Tibial nerve (tissue), 3 donors: ENCODE measurements at regions not wholly inside any gene's neighbourhood (a gene's known extent, or its start where the extent isn't known, plus 50 kb on each side); places are given as distances from the start of the nearest gene placed in this dataset.

Experiments
- POLR2A ChIP-seq, 2 donors: fragments of 450-650 bp; IDR thresholded peaks; one replicate each; pipeline ENCODE4 v1.6.1; 2017; ENCODE audit warnings: antibody characterized with exemption in 2 of 2, mild to moderate bottlenecking in 2 of 2, moderate library complexity in 2 of 2
- TF ChIP-seq, protein P1 (sequence below), 5 experiments: fragments of 200-600 bp in 3 of 5; fragments of 450-650 bp in 2 of 5; sonication (generic) in 3 of 5; IDR thresholded peaks; one replicate each; pipeline ENCODE4 v1.5.1; 2016 to 2019; ENCODE audit warnings: antibody characterized with exemption in 5 of 5, mild to moderate bottlenecking in 3 of 5, moderate library complexity in 2 of 5

DNA sequence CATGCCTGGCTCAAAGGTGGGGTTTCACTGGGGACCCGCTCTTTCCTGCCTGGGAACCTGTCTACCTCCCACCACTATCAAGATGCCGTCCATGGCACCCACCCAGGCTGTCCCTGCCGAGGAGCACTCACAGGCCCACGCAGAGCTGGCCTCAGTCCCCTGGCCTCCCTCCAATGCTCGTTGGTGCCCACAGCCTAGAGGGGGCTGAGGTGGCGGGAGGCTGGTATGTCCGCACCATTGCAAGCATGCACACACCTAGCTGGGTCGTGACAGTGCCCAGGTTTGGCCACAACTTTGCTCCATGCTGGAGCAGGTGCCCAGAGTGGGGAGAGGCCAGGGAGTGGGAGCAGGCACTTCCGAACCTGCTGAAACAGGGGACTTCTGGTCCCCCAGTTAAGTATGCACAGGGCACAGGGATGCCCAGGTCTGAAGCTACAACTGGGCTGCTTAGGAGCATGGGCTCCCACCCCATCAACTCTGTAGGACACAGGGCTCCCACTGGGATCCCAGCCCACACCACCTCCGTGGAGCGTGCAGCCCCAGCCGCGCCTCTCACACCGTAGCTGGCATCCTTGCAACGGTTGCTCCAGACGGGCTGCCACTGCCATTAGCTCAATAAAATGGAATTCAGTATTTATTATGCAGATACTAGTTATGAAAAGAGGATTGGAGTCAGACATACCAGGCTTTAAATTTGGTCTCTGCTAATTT, 1376.1 kb upstream of the TENM3 start:
- TF ChIP-seq, protein P1, sequence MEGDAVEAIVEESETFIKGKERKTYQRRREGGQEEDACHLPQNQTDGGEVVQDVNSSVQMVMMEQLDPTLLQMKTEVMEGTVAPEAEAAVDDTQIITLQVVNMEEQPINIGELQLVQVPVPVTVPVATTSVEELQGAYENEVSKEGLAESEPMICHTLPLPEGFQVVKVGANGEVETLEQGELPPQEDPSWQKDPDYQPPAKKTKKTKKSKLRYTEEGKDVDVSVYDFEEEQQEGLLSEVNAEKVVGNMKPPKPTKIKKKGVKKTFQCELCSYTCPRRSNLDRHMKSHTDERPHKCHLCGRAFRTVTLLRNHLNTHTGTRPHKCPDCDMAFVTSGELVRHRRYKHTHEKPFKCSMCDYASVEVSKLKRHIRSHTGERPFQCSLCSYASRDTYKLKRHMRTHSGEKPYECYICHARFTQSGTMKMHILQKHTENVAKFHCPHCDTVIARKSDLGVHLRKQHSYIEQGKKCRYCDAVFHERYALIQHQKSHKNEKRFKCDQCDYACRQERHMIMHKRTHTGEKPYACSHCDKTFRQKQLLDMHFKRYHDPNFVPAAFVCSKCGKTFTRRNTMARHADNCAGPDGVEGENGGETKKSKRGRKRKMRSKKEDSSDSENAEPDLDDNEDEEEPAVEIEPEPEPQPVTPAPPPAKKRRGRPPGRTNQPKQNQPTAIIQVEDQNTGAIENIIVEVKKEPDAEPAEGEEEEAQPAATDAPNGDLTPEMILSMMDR (IDR thresholded peaks at IDR 0.05): no peak
- TF ChIP-seq POLR2A (IDR thresholded peaks at IDR 0.05): no peak
